Astrocyte (in vitro differentiated cells and primary cell): ENCODE measurements at regions not wholly inside any gene's neighbourhood (a gene's known extent, or its start where the extent isn't known, plus 50 kb on each side); places are given as distances from the start of the nearest gene placed in this dataset.

Experiments
- DNase-seq: peaks from one replicate; pipeline ENCODE4 v3.0.0-alpha.2; 2010; ENCODE audit warnings: low read depth
- FAIRE-seq: peaks from 2 replicates; lab custom pipeline; 2011; peaks lifted over from hg19 to GRCh38; lab: Jason Lieb, UNC
- H2AFZ ChIP-seq: 2 replicates; pipeline ENCODE4 v1.6.0; 2012; ENCODE audit warnings: low read depth, low read length, inconsistent platforms
- H3K27ac ChIP-seq: 2 replicates; pipeline ENCODE4 v1.5.1; 2011; ENCODE audit warnings: low read depth, low read length, inconsistent platforms
- H3K27me3 ChIP-seq: 2 replicates; pipeline ENCODE4 v1.6.0; 2011; ENCODE audit warnings: low read length, inconsistent platforms; ENCODE audit not compliant: insufficient read depth
- H3K36me3 ChIP-seq: 2 replicates; pipeline ENCODE4 v1.5.1; 2011; ENCODE audit warnings: low read length, inconsistent platforms; ENCODE audit not compliant: insufficient read depth
- H3K4me1 ChIP-seq: 2 replicates; pipeline ENCODE4 v1.5.1; 2011; ENCODE audit warnings: low read length, inconsistent platforms; ENCODE audit not compliant: insufficient read depth
- H3K4me2 ChIP-seq: 2 replicates; pipeline ENCODE4 v1.6.0; 2012; ENCODE audit warnings: low read length, inconsistent platforms
- H3K4me3 ChIP-seq: 2 replicates; pipeline ENCODE4 v1.5.1; 2011; ENCODE audit warnings: low read depth, mild to moderate bottlenecking, low read length, inconsistent platforms; ENCODE audit not compliant: insufficient read depth
- H3K79me2 ChIP-seq: 2 replicates; pipeline ENCODE4 v1.6.0; 2012; ENCODE audit warnings: mild to moderate bottlenecking, low read length, inconsistent platforms; ENCODE audit not compliant: insufficient read depth
- H3K9ac ChIP-seq: 2 replicates; pipeline ENCODE4 v1.6.0; 2012; ENCODE audit warnings: mild to moderate bottlenecking, low read length, inconsistent platforms
- H3K9me3 ChIP-seq: 2 replicates; pipeline ENCODE4 v1.5.1; 2012; ENCODE audit warnings: low read depth, mild to moderate bottlenecking, low read length, inconsistent platforms; ENCODE audit not compliant: insufficient read depth
- H4K20me1 ChIP-seq: 2 replicates; pipeline ENCODE4 v1.6.0; 2012; ENCODE audit warnings: low read length, inconsistent platforms; ENCODE audit not compliant: insufficient read depth
- H3K27ac Mint-ChIP-seq: one replicate; pipeline ENCODE4 v1.8.0; 2021; ENCODE audit warnings: mild to moderate bottlenecking, mixed read lengths; ENCODE audit not compliant: unreplicated experiment
- H3K27me3 Mint-ChIP-seq: one replicate; pipeline ENCODE4 v1.8.0; 2021; ENCODE audit warnings: low read depth, mixed read lengths; ENCODE audit not compliant: unreplicated experiment
- H3K36me3 Mint-ChIP-seq: one replicate; pipeline ENCODE4 v1.8.0; 2021; ENCODE audit warnings: low read depth, mixed read lengths; ENCODE audit not compliant: unreplicated experiment
- H3K4me1 Mint-ChIP-seq: one replicate; pipeline ENCODE4 v1.8.0; 2021; ENCODE audit warnings: low read depth, mixed read lengths; ENCODE audit not compliant: unreplicated experiment
- H3K4me3 Mint-ChIP-seq: one replicate; pipeline ENCODE4 v1.8.0; 2021; ENCODE audit warnings: mild to moderate bottlenecking, moderate library complexity, mixed read lengths; ENCODE audit not compliant: unreplicated experiment
- H3K9me3 Mint-ChIP-seq: one replicate; pipeline ENCODE4 v1.8.0; 2021; ENCODE audit warnings: mild to moderate bottlenecking, mixed read lengths; ENCODE audit not compliant: unreplicated experiment
- CTCF ChIP-seq: IDR thresholded peaks from 2 replicates; pipeline ENCODE4 v1.5.1; 2011; ENCODE audit warnings: low read depth, mild to moderate bottlenecking, inconsistent platforms, low read length, moderate library complexity; ENCODE audit not compliant: insufficient read depth
- EZH2 ChIP-seq: IDR thresholded peaks from 2 replicates; pipeline ENCODE4 v1.6.1; 2012; ENCODE audit warnings: mild to moderate bottlenecking, low read length, inconsistent platforms; ENCODE audit not compliant: insufficient read depth

DNA sequence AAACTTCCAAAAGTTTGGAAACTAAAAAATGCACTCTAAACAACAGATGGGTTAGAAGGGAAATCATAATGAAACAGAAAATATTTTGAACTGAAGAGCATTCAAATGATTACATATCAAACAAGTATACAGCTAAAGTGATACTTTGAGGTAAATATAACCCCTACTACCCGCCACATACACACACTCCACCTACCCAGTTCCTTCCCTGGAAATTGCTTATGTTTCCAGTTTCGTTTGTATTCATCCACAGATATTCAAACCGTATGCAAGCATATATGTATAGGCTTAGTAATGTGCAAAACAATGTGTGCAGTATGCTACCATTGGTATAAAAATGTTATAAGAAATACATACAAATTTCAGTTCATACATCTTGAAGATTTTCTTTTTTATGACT, 95.5 kb downstream of the SMIM20 start:
- Histone ChIP-seq H3K4me3 (no peak overlapping the region), H3K9ac (no peak overlapping the region), H3K79me2 (no peaks in the 10 kb centered on the region), H3K36me3 (no peaks in the 10 kb centered on the region), H3K9me3 (no peaks in the 10 kb centered on the region), H4K20me1 (no peaks in the 10 kb centered on the region), H3K27ac (no peak overlapping the region), H2AFZ (no peak overlapping the region), H3K4me1 (peaks cover 8% of the 10 kb centered on the region), H3K27me3 (peaks cover 6% of the 10 kb centered on the region), H3K4me2 (no peak overlapping the region)
- no peak for DNase-seq
- Mint-ChIP-seq H3K4me1 (no peaks in the 10 kb centered on the region), H3K9me3 (peaks cover 16% of the 10 kb centered on the region), H3K27me3 (peaks cover 9% of the 10 kb centered on the region), H3K4me3 (no peak overlapping the region), H3K36me3 (no peaks in the 10 kb centered on the region), H3K27ac (no peak overlapping the region)
- FAIRE-seq = no peak
- TF ChIP-seq CTCF = no peak
- no peak for TF ChIP-seq EZH2

DNA sequence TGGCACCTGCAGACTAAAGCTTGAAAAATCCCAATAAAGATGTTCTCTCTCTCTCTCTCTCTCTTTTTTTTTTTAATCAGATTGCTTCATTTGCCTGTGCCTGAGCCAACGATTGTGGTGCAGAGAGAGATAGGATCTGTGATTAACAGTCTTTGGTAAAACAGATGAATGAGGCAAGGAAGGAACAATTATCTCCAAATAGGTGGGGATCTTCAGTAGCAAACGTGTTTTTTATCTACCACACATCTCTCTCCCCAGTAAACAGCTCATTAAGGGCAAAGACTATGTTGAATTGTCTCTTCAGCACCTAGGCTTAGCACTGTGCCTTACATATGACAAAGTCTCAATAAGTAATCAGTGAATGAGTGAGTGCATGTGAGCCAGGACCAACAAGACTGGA, 96.3 kb downstream of the SMIM20 start:
- Histone ChIP-seq H3K27me3 (no peaks in the 10 kb centered on the region), H3K36me3 (no peaks in the 10 kb centered on the region), H2AFZ (no peak overlapping the region), H4K20me1 (no peaks in the 10 kb centered on the region), H3K9me3 (no peaks in the 10 kb centered on the region), H3K4me3 (no peak overlapping the region), H3K27ac (no peak overlapping the region), H3K4me2 (no peak overlapping the region), H3K79me2 (no peaks in the 10 kb centered on the region), H3K4me1 (peaks cover 16% of the 10 kb centered on the region), H3K9ac (no peak overlapping the region)
- H3K4me3 Mint-ChIP-seq = no peak overlapping the region
- peak; percentile 46 for DNase-seq
- H3K27ac Mint-ChIP-seq = no peak overlapping the region
- H3K4me1 Mint-ChIP-seq = peaks cover 2% of the 10 kb centered on the region
- no peaks in the 10 kb centered on the region for H3K36me3 Mint-ChIP-seq
- H3K9me3 Mint-ChIP-seq = peaks cover 16% of the 10 kb centered on the region
- no peak for TF ChIP-seq CTCF
- TF ChIP-seq EZH2 = no peak
- H3K27me3 Mint-ChIP-seq = peaks cover 8% of the 10 kb centered on the region
- FAIRE-seq = no peak

DNA sequence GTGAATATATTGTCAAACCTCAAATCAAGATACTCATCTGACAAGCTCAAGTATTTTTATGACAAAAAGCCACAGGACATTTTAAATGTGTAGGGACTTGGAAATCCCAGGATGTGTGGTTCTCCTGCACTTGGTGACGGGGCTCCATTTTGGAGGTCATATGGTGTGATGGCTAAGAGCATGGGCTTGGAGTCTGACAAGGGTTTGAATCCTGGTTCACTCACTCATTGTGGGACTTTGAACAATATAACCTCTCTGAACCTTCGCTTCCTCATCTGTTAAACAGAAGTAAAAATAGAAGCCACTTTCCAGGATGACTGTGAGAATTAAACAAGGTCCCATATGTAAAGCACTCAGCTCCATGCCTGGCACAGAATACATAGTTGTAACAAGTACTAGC, 99.6 kb downstream of the SMIM20 start:
- no peaks in the 10 kb centered on the region for H3K36me3 Mint-ChIP-seq
- Histone ChIP-seq H2AFZ (no peak overlapping the region), H3K4me2 (no peak overlapping the region), H3K9me3 (no peaks in the 10 kb centered on the region), H3K9ac (no peak overlapping the region), H4K20me1 (no peaks in the 10 kb centered on the region), H3K79me2 (no peaks in the 10 kb centered on the region), H3K4me3 (no peak overlapping the region), H3K36me3 (no peaks in the 10 kb centered on the region), H3K27me3 (no peaks in the 10 kb centered on the region), H3K4me1 (peaks cover 23% of the 10 kb centered on the region), H3K27ac (no peak overlapping the region)
- peaks cover 14% of the 10 kb centered on the region for H3K9me3 Mint-ChIP-seq
- DNase-seq = no peak
- FAIRE-seq = no peak
- TF ChIP-seq CTCF = no peak
- TF ChIP-seq EZH2 = no peak
- H3K4me1 Mint-ChIP-seq = peaks cover 5% of the 10 kb centered on the region
- H3K4me3 Mint-ChIP-seq = no peak overlapping the region
- H3K27me3 Mint-ChIP-seq = peaks cover 5% of the 10 kb centered on the region
- H3K27ac Mint-ChIP-seq = no peak overlapping the region
